HG02970 (cell line): ENCODE measurements at regions not wholly inside any gene's neighbourhood (a gene's known extent, or its start where the extent isn't known, plus 50 kb on each side); places are given as distances from the start of the nearest gene placed in this dataset.

Experiments
- ATAC-seq: cut with Tn5 transposase; IDR thresholded peaks from one replicate; pipeline ENCODE4 v1.9.1; 2021; ENCODE audit warnings: mild to moderate bottlenecking, moderate library complexity, moderate number of reproducible peaks; ENCODE audit not compliant: unreplicated experiment, low FRiP score

DNA sequence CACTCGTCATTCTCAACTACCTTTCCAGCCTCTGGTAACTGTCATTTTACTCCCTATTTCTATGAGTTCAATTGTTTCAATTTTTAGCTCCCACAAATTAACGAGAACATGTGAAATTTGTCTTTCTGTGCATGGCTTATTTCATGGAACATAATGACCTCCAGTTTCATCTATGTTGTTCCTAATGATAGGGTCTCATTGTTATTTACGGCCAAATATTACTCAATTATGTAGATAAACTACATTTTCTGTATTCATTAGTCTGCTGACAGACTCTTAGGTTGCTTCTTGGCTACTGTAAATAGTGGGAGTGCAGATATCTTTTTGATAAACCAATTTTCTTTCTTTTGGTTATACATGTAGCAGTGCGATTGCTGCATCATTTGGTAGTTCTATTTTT, 374.9 kb upstream of the ROBO1 start:
- no peak for ATAC-seq

GRCh38 chr3:80141557-80141956, 373.8 kb upstream of the ROBO1 start:
- no peak for ATAC-seq

DNA sequence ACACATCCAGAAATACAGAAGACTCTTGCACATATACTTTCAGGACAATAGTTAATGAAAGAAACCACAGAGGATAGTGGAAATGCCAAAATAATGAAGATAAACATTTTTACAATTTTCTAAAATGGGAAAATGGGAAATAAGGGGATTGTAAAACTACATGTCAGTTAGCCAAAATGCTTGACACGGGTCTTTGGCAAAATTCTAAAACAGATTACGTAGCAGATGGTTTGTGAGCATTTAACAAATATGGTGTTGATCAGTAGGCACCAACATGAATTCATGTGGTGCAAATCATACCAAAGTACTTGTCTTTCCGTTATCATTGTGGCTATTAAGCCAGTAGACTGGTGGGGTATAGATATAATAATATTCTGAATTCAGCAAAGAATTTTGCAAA, 348.5 kb upstream of the ROBO1 start:
- no peak for ATAC-seq

- no peak for ATAC-seq
Observed at GRCh38 chr3:80114694-80115093, 346.9 kb upstream of the ROBO1 start.

DNA sequence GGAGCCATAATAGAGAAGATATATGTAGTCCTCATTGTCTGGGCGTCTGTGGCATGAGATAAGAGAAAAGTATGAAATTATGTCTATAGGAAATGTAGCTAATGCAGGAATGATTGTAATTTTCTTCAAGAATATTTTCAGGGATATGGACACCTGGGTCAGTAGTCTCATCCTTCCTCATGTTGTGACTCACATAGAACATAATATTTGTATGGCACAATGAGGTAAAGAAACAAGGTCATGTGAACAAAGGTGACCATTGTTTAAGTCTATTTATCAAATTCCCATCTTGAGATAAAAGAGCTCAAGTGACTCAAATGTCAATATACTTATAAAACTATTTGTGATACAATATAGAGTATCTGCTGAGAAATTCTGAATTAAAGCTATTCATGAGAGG, 345.5 kb upstream of the ROBO1 start:
- ATAC-seq, result no peak

DNA sequence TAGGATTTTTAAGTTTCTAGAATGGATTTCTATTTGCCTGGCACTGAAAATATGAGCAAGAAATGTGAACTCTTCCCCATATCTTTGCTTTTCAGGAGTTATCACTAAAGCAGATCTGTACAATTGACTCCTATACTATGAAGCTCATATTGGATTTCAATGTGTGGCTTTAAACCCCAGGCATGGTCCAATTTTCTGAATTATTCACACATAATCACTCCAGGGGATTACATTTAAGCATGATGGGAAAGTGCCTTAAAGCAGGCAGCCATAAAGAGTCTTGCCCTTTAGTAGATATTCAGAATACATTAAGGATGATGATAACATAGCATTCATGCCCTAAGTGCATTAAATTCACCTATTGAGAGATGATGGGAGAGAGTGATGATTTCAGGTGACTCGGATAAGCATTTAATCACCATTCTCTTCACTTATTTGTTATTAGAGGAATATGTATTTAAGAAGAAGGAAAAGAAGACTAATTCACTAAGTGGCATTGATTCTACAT, 331.8 kb upstream of the ROBO1 start:
- no peak for ATAC-seq

GRCh38 chr3:80097674-80098073, 329.9 kb upstream of the ROBO1 start:
- ATAC-seq, result no peak

GRCh38 chr3:80096909-80097308, 329.1 kb upstream of the ROBO1 start:
- ATAC-seq, result no peak

DNA sequence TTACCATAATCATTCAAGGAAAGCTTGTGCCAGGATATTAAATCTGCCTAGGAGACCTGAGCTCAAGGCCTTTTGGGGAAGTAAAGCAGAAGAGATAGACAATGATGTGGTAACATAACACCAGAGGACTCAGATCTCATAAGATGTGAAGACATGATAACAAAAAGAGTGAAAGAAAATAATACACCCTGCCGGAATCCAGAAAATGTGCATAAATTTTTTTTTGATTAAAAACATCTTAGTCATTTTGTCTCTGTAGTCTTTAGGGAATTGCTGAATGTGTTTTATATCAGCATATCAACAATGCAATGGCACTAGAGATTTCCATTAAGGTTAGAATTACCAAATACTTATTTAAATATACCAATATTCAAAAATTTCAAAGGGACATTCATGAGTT, 326.8 kb upstream of the ROBO1 start:
- ATAC-seq, result no peak

- ATAC-seq, result no peak
Observed at GRCh38 chr3:80087767-80088166, 320.0 kb upstream of the ROBO1 start.

DNA sequence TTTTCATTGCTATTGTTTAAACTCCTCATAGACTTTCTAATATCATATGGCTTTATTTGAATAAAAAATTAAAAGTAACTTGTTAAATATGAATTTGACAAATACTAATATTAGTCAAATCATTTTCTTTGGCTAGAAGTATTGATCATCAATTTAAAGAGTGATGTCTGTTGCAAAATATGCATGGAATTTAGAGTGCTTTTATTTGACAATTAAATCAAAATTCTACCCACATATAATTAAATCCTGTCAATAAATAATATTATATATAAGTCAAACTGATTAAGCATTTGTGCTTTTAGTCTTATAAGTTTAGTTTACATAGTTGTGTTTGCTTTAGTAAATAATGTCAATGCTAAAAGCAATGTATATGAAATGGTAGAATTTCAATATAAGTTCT, 318.6 kb upstream of the ROBO1 start:
- no peak for ATAC-seq

DNA sequence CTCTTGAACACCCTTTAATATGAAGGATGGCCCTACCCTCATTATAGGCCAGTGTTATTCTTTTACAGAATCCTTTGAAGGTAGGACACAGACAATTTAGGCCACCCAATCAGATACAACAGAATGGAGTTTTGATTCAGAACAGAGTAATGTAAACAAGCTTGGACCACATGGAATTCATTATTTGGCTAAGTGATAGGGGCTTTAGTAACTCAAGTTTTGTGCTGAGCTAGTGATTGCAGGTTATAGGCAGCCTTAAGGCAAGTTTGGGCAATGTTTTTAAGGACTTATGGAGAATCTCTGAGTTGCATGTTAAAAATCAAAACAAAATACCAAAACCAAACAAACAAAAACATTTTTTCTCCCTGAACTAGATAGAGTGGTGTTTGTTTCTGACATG, 312.1 kb upstream of the ROBO1 start:
- ATAC-seq, result no peak

GRCh38 chr3:80068459-80068858, 300.7 kb upstream of the ROBO1 start:
- ATAC-seq, result no peak

GRCh38 chr3:80063535-80063934, 295.7 kb upstream of the ROBO1 start:
- ATAC-seq, result no peak

GRCh38 chr3:80060664-80061063, 292.9 kb upstream of the ROBO1 start:
- ATAC-seq, result no peak

GRCh38 chr3:80055306-80055705, 287.5 kb upstream of the ROBO1 start:
- no peak for ATAC-seq

DNA sequence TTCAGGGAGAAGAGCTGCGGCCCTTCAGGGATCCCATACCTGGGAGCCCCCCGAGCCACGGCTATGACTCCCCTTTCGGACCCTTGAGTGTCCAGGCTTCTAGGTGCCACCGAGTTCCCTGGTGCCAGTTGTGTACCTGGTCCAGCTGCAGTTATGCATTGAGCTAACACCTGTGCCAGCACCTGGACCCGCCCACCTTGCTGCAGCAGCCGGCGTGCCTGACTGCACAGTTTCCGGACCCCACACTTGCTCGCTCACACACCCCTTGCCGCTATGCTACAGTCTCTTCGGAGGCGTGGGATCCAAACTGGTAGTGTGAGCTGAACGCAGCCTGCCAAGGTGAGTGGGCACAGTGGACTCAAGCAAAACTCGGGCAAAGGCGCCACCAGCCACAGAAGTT, 284.5 kb upstream of the ROBO1 start:
- ATAC-seq, result no peak

DNA sequence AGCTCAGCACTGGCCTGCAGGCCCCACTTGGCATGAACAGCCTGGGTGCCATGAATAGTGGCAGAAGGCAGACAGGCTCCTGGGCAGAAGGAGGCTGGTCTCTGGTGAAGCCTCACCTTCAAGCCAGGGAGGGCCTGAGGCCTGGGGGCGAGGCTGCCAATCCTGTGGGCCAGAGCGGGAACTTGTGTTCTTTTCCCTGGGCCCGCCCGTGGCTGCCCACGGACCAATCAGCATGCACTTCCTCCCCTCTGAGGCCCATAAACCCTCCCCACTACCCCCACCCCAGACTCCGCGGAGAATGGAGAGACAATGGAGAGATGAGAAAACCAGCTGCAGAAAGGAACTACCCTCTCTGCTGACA, 283.8 kb upstream of the ROBO1 start:
- no peak for ATAC-seq

DNA sequence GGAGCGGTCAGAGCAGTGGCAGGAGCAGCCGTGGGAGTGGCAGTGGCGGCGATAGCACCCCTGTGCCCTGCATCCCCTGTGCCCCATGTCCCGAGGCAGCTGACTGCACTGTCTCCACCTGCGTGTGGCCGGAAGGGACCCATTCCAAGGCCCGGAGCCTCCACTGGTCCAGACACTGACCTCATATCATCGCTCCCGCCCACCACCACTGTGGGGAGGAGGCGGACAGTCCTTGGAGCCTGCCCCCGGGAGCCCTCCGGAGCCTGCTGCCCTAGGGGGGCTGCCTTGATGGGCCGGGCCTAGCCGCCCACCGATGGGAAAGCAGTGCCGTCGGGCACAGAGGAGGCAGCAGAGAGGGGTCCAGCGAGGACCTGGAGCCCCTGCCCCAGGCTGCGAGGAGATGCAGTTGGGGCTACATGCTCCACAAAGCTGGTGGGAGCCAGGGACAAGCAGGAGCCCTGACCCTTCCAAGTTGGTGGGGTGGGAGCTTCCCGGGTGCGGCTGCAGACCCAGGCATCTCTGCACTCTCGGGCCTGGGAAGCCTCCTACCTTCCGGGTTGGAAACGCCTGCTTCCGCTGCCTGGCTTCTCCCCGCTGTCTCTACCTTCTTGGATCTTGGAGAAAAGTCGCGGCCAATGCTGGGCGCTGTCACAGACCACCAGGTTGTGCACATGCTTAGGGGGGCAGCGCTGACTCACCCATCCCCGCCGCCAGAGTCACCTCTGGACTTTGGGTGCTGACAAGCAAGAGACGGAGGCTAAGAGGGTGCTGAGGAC, 283.2 kb upstream of the ROBO1 start:
- ATAC-seq, result no peak

DNA sequence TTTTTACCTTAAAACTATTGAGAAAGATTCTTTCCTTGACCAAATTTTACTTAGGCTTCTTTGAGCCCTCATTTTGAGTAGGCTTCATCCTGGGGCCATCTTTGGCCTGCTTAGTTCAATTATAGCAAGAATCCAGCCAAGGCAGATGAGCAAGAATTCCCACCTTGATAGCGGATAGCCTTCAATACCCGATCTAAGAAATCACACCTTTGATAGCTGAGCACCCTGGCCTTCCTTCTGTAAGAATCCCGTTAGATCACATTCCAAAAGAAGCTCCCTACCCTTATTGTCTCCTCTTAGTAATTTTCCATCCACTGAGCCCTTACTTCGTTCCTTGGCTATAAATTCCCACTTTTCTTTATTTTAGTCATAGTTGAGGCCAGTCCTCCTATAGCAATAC, 275.4 kb upstream of the ROBO1 start:
- no peak for ATAC-seq

GRCh38 chr3:80040067-80040466, 272.3 kb upstream of the ROBO1 start:
- no peak for ATAC-seq

DNA sequence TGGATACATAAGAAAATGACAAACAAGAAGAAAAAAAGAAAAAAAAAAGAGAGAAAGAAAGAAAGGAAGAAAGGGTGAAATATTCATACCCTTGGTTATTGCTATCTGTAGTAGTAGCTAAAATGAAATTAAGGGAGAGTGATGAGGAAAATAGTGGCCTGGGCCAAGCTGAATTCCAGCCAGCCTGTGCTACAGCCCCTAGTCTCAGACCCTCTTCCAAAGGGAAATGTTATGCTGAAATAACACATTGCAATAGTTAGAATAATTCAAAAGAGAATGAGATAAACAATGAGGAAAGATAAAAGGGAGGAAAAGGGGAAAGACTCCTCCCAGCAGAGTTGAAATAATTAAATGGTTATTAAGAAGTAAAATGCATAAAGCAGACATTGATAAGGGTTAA, 268.4 kb upstream of the ROBO1 start:
- ATAC-seq, result no peak

DNA sequence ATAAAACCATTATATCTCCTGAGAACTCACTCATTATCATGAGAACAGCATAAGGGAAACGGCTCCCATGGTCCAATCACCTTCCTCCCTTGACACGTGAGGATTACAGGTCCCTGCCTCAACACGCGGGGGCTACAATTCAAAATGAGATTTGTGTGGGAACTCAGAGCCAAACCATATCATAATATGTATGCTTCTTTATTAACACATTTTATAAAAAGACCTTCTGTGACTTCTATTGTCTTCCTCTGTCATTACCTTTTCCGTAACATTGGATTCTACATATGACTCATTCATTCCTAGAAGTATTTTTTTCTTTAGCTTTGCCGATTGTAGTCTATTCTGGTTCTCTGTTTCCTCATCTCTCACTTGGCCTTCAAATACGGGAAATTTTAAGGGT, 267.2 kb upstream of the ROBO1 start:
- no peak for ATAC-seq
